ENCODE measurements at regions not wholly inside any gene's neighbourhood (a gene's known extent, or its start where the extent isn't known, plus 50 kb on each side); places are given as distances from the start of the nearest gene placed in this dataset.

- TF ChIP-seq, protein P1, sequence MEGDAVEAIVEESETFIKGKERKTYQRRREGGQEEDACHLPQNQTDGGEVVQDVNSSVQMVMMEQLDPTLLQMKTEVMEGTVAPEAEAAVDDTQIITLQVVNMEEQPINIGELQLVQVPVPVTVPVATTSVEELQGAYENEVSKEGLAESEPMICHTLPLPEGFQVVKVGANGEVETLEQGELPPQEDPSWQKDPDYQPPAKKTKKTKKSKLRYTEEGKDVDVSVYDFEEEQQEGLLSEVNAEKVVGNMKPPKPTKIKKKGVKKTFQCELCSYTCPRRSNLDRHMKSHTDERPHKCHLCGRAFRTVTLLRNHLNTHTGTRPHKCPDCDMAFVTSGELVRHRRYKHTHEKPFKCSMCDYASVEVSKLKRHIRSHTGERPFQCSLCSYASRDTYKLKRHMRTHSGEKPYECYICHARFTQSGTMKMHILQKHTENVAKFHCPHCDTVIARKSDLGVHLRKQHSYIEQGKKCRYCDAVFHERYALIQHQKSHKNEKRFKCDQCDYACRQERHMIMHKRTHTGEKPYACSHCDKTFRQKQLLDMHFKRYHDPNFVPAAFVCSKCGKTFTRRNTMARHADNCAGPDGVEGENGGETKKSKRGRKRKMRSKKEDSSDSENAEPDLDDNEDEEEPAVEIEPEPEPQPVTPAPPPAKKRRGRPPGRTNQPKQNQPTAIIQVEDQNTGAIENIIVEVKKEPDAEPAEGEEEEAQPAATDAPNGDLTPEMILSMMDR (IDR thresholded peaks at IDR 0.05; ENCODE audit: insufficient read depth, low read depth, low read length): no peak
- no peak for TF ChIP-seq EZH2 (IDR thresholded peaks at IDR 0.05; ENCODE audit: insufficient read depth, low read length)
These were observed 411.7 kb downstream of the GALC start for GRCh38 chr14:87581298-87581697.
